ENCODE measurements at regions not wholly inside any gene's neighbourhood (a gene's known extent, or its start where the extent isn't known, plus 50 kb on each side); places are given as distances from the start of the nearest gene placed in this dataset.

DNA sequence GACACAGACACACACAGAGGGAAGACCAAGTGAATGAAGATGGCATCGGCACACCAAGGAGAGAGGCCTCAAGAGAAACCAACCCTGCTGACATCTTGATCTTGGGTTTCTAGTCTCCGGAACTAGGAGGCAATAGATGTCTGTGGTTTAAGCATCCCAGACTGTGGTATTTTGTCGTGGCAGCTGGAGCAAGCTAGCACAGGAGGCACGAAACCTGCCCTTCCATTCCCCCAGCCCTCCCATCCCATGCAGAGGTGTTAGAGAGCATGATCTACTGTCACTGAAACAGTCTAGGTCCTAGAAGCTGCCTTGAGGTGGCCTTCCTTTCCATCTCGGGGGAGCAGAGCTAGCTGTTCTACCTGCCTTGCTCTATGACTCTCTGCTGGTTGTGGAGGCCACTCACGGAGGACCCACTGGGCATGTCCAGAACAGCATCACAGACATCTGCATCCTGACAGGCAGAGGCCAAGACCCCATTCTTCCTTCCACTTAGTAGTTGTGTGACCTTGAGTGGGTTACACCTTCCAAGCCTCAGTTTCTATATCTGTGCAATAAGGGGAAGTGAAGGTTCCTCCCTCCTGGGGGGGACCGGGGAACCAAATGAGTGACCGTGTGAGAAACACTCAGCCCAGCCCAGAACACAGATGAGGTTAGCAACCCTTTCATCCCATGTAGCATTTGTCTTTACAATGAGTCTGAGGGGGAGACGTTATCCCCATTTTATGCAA, 134.3 kb upstream of the BOD1 start:
- TF ChIP-seq GATA3 (IDR thresholded peaks at IDR 0.05; ENCODE audit: low read depth, low read length) (no peak), GATA2 (IDR thresholded peaks at IDR 0.05; ENCODE audit: low read depth, low read length) (no peak)

GRCh38 chr5:173751266-173751600, 134.8 kb upstream of the BOD1 start:
- TF ChIP-seq GATA2 (IDR thresholded peaks at IDR 0.05; ENCODE audit: low read depth, low read length) (no peak), GATA3 (IDR thresholded peaks at IDR 0.05; ENCODE audit: low read depth, low read length) (no peak)

DNA sequence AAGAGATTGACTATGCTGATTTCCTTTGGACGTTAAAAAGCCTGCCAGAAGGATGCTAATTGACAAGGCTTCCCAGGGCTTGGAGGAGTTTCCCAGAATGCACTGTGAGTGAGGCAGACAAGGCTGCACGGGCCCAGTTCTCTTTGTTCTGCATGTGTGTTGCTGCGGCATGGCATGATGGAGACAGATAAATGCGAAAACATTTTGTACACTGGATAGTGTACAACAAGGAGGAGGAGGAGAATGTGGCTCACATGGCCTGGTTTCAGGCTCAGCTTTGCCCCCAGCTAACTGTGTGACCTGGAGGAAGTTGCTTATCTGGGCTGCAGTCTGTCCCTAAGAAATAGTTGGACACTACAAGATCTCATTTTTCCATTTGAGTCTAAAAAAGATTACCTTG, 135.5 kb upstream of the CPEB4 start:
- TF ChIP-seq GATA3 (IDR thresholded peaks at IDR 0.05; ENCODE audit: low read depth, low read length) (no peak), GATA2 (IDR thresholded peaks at IDR 0.05; ENCODE audit: low read depth, low read length) (no peak)

DNA sequence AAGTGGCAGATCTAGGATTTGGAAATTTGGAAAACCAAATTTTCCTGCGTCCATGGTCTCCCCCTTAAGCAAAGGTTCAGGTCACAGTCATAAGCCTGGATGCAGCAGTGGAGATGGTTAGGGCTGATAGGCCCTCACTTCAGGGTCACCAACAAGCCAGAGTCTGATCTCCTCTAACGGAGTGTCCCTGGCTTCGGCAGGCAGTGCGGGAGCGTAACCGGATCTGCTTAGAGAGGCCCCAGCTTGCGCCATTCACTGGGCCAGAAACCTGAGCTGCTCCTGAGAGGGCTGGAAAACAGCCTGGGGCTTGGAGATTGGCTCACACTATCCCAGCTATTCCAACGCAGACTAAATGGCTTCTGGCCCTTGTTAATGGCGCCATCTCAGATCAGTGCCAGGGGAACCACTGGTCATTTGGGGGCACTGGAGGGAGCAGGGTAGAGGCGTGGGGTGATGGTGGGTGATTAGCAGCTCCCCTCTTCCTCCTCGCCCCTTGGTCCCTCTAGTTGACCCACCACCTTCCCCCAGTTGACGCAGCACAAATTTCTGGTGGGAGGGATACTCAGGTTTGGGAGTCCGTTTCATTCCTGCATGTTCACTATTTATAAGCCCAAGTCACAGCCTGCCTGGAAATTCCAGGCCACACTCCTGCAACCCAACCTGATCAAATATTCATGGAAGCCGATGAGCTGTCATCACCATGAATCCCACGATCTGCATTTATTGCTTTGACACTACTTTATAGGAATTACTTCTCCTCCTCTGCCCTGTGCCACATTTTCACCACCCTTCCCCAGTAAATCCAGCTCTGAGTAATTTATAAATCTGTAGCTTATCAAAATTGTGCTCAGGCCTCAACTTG, 134.6 kb upstream of the CPEB4 start:
- peak; percentile 65; the same call in 1 of the 2 replicates for TF ChIP-seq GATA3 (IDR thresholded peaks at IDR 0.05; ENCODE audit: low read depth, low read length)
- TF ChIP-seq GATA2 (IDR thresholded peaks at IDR 0.05; ENCODE audit: low read depth, low read length): peak; percentile 67

- TF ChIP-seq GATA3 (IDR thresholded peaks at IDR 0.05; ENCODE audit: low read depth, low read length): no peak
- TF ChIP-seq GATA2 (IDR thresholded peaks at IDR 0.05; ENCODE audit: low read depth, low read length): no peak
Observed at GRCh38 chr5:173755319-173755718, 132.8 kb upstream of the CPEB4 start.

GRCh38 chr5:173757403-173758209, 130.5 kb upstream of the CPEB4 start:
- peak; percentile 70 for TF ChIP-seq GATA2 (IDR thresholded peaks at IDR 0.05; ENCODE audit: low read depth, low read length)
- TF ChIP-seq GATA3 (IDR thresholded peaks at IDR 0.05; ENCODE audit: low read depth, low read length): peak; percentile 49

DNA sequence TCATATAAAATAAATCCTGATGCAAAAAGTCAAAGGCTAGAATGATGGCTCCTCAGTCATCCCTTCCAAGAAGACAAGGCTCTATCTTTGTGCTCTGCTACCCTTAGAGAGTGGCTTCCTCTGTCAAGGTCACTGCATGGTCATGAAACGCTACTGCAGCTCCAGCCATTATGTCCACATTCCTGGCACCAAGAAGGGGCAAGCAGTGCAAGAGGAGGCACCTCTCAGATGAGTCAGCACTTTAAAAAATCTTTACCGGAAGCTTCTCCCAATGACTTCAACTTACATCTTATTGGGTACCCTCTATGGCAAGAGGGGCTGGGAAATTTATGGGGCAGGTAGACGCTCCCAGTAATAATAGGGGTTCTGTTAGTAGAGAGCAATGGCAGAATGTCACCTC, 129.5 kb upstream of the CPEB4 start:
- TF ChIP-seq GATA3 (IDR thresholded peaks at IDR 0.05; ENCODE audit: low read depth, low read length) (no peak), GATA2 (IDR thresholded peaks at IDR 0.05; ENCODE audit: low read depth, low read length) (no peak)

GRCh38 chr5:173759691-173760090, 128.5 kb upstream of the CPEB4 start:
- no peak for TF ChIP-seq GATA3 (IDR thresholded peaks at IDR 0.05; ENCODE audit: low read depth, low read length)

DNA sequence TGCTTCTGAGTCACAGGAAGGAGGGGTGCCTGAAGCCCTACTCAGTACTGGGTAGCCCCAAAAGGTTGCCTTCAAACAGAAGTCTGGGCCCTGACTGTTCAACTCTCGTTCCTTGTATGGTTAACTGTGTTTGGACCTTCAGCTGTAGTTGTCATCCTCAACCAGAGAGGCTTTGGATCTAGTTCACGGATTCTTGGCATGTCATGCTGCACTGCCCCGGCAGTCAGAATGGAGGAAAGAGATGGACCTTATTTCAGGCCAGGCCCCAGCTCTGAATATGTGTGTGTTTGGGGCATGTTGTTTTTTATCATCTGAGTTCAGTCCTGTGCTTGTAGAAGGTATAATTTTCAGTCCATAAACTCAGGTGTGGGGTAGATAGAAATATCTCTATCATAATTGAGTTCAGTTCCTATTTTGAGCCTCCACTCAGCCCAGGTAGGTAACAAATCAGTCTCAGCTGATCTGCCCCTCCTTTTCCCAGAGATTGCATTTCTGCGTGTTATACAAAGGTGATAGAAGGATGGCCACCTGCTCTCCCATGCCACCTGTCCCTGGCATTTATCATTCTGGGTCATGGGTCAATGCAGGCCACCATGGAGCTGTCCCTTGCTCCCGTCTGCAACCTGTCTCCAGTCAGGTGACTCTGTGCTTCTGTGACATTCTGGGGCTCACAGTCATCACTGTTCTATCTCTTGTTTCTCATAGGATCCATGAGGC, 127.5 kb upstream of the CPEB4 start:
- TF ChIP-seq GATA2 (IDR thresholded peaks at IDR 0.05; ENCODE audit: low read depth, low read length) (no peak), GATA3 (IDR thresholded peaks at IDR 0.05; ENCODE audit: low read depth, low read length) (no peak)

GRCh38 chr5:173761178-173761513, 127.0 kb upstream of the CPEB4 start:
- TF ChIP-seq GATA2 (IDR thresholded peaks at IDR 0.05; ENCODE audit: low read depth, low read length): no peak
- no peak for TF ChIP-seq GATA3 (IDR thresholded peaks at IDR 0.05; ENCODE audit: low read depth, low read length)

DNA sequence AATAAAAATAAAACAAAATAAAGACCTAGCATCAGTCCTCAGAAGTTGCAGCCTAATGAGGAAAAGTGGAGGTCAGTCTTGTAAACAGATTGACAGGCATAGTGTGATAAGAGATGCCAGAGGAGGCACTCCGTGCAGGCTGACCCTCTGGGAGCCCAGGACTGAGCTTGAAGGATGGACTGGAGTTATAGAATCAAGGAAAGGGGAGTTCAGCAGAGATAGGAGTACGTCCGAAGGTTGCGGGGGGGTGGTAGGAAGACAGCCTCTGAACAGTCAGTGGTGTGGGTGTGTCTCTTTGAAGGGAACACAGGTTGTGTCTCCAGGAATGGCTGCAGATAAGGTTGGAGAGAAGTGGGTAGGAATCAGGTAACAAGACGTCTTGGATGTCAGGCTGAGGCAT, 126.1 kb upstream of the CPEB4 start:
- TF ChIP-seq GATA3 (IDR thresholded peaks at IDR 0.05; ENCODE audit: low read depth, low read length): no peak
- no peak for TF ChIP-seq GATA2 (IDR thresholded peaks at IDR 0.05; ENCODE audit: low read depth, low read length)

DNA sequence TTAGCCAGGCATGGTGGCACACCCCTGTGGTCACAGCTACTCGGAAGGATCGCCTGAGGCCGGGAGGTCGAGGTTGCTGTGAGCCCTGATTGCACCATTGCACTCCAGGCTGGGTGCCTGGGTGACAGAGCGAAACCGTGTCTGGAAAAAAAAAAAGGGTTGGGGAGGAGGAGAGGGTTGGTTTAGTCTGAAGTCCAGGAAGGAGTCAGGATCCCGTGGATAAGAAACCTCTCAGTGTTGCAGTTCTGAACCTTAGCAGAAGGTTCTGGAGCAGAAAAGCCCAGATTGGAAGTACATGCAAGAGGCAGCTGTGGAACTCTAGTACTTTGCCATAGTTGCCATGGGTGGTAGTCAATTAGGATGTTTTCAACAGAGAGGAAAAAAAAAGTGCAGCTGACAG, 125.2 kb upstream of the CPEB4 start:
- no peak for TF ChIP-seq GATA3 (IDR thresholded peaks at IDR 0.05; ENCODE audit: low read depth, low read length)
- TF ChIP-seq GATA2 (IDR thresholded peaks at IDR 0.05; ENCODE audit: low read depth, low read length): no peak

GRCh38 chr5:173763410-173763809, 124.7 kb upstream of the CPEB4 start:
- TF ChIP-seq GATA3 (IDR thresholded peaks at IDR 0.05; ENCODE audit: low read depth, low read length) (no peak), GATA2 (IDR thresholded peaks at IDR 0.05; ENCODE audit: low read depth, low read length) (no peak)
